Uterus (tissue), 3 donors: ENCODE measurements at regions not wholly inside any gene's neighbourhood (a gene's known extent, or its start where the extent isn't known, plus 50 kb on each side); places are given as distances from the start of the nearest gene placed in this dataset.

Experiments used
- DNase-seq, 2 donors: peaks; one replicate each; pipeline ENCODE4 v3.0.0-alpha.2; 2019 to 2020
- H3K27ac ChIP-seq, 2 donors: fragments of 200-600 bp; sonication (generic); 1 replicate in 1 of 2; 2 replicates in 1 of 2; pipeline ENCODE4 v1.5.1; 2016 to 2018
- H3K27me3 ChIP-seq, 2 donors: fragments of 200-600 bp; sonication (generic); one replicate each; pipeline ENCODE4 v1.5.1; 2018 to 2019; ENCODE audit warnings: control low read depth in 1 of 2
- H3K36me3 ChIP-seq, 2 donors: fragments of 200-600 bp; sonication (generic); one replicate each; pipeline ENCODE4 v1.5.1; 2019; ENCODE audit warnings: control low read depth in 1 of 2
- H3K4me1 ChIP-seq, 2 donors: fragments of 200-600 bp; sonication (generic); one replicate each; pipeline ENCODE4 v1.5.1; 2018 to 2019; ENCODE audit warnings: control low read depth in 1 of 2
- H3K4me3 ChIP-seq, 2 donors: fragments of 200-600 bp; sonication (generic); 1 replicate in 1 of 2; 2 replicates in 1 of 2; pipeline ENCODE4 v1.5.1; 2018 to 2019; ENCODE audit warnings: mild to moderate bottlenecking in 1 of 2
- H3K9me3 ChIP-seq, 2 donors: fragments of 200-600 bp; sonication (generic); one replicate each; pipeline ENCODE4 v1.5.1; 2019; ENCODE audit warnings: control low read depth in 1 of 2
- POLR2A ChIP-seq, 2 donors: fragments of 450-650 bp; IDR thresholded peaks; one replicate each; pipeline ENCODE4 v1.6.1; 2016; ENCODE audit warnings: antibody characterized with exemption in 2 of 2, mild to moderate bottlenecking in 1 of 2, moderate library complexity in 1 of 2
- intact Hi-C: fragments of 100-400 bp; cut with DNase I; formaldehyde crosslinking; loops from one replicate; pipeline ENCODE4 v1.15.1; 2023; ENCODE audit warnings: low total_unique reads
- TF ChIP-seq, protein P1 (sequence below), 4 experiments: fragments of 200-600 bp in 2 of 4; fragments of 450-650 bp in 2 of 4; sonication (generic) in 2 of 4; IDR thresholded peaks; one replicate each; pipeline ENCODE4 v1.5.1; 2016 to 2019; ENCODE audit warnings: antibody characterized with exemption in 4 of 4, mild to moderate bottlenecking in 2 of 4, moderate library complexity in 1 of 4
- donor health status: DM: yes; HTN: yes; CAD: no.

DNA sequence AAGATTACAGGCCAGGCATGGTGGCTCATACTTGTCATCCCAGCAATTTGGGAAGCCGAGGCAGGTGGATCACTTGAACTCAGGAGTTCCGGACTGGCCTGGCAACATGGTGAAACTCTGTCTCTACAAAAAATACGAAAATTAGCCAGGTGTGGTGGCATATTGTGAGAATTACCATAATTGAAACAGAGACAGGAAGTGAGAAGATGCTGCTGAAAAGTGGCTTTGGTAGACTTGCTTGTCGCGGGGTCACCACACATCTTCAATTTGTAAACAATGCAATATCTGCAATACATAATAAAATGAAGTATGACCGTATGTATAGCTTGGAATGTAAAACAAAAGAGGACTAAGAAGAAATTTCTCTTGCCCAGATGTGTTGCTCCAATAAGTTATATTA is 490.5 kb downstream of the GABRG2 start:
- Histone ChIP-seq H3K4me1 (no peaks in the 10 kb centered on the region), H3K27ac (no peak overlapping the region), H3K27me3 (no peaks in the 10 kb centered on the region), H3K36me3 (no peaks in the 10 kb centered on the region), H3K9me3 (no peaks in the 10 kb centered on the region), H3K4me3 (no peak overlapping the region)
- DNase-seq = no peak
- intact Hi-C loops = no loop called here
- no peak for TF ChIP-seq POLR2A (IDR thresholded peaks at IDR 0.05)
- TF ChIP-seq, protein P1, sequence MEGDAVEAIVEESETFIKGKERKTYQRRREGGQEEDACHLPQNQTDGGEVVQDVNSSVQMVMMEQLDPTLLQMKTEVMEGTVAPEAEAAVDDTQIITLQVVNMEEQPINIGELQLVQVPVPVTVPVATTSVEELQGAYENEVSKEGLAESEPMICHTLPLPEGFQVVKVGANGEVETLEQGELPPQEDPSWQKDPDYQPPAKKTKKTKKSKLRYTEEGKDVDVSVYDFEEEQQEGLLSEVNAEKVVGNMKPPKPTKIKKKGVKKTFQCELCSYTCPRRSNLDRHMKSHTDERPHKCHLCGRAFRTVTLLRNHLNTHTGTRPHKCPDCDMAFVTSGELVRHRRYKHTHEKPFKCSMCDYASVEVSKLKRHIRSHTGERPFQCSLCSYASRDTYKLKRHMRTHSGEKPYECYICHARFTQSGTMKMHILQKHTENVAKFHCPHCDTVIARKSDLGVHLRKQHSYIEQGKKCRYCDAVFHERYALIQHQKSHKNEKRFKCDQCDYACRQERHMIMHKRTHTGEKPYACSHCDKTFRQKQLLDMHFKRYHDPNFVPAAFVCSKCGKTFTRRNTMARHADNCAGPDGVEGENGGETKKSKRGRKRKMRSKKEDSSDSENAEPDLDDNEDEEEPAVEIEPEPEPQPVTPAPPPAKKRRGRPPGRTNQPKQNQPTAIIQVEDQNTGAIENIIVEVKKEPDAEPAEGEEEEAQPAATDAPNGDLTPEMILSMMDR (IDR thresholded peaks at IDR 0.05) = no peak

DNA sequence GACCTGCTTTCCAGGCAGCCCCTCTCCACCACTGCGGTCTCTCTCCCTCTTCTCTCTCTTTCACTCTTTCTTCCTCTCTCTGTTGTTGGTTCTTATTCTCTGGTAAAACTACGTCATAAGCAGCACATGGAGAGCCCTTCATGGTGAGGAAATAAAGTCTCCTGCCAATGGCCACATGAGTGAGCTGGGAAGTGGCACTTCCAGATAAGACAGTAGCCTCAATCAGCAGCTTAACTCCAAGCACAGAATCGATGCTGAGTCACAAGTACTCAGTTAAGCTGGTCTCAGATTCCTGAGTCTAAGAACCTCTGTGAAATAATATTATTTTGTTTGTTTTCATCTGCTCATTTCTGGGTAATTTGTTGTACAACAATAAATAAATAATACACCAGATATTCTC is 500.1 kb downstream of the GABRG2 start:
- no peaks in the 10 kb centered on the region for H3K9me3 ChIP-seq
- DNase-seq = no peak
- no peak overlapping the region for H3K4me3 ChIP-seq
- H3K36me3 ChIP-seq = no peaks in the 10 kb centered on the region
- TF ChIP-seq POLR2A (IDR thresholded peaks at IDR 0.05) = no peak
- TF ChIP-seq, protein P1 (IDR thresholded peaks at IDR 0.05) = no peak
- intact Hi-C loops = no loop called here
- H3K27me3 ChIP-seq = no peaks in the 10 kb centered on the region
- no peak overlapping the region for H3K27ac ChIP-seq
- H3K4me1 ChIP-seq = no peaks in the 10 kb centered on the region

DNA sequence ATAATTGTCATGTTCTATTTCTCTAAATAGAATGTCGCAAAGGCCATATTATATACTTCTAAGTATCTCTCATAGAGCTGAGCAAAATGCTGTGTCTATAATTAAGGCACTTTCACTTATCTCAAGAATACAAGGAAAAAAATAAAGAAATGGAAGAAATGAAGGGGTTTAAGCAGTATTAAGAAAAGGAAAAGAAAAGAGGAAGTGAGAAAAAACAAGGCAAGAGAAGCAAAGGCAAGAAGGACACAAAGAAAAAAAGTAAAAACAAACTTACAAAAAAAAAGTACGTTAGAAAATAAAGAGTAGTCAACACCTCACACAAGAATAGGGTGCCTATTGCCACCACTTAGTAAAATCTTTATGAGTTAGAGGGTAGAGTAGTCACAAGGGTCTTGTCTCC is 506.2 kb downstream of the GABRG2 start:
- H3K27me3 ChIP-seq = no peaks in the 10 kb centered on the region
- no peak overlapping the region for H3K4me3 ChIP-seq
- TF ChIP-seq POLR2A (IDR thresholded peaks at IDR 0.05) = no peak
- TF ChIP-seq, protein P1 (IDR thresholded peaks at IDR 0.05) = no peak
- intact Hi-C loops = no loop called here
- DNase-seq = no peak
- no peaks in the 10 kb centered on the region for H3K4me1 ChIP-seq
- no peak overlapping the region for H3K27ac ChIP-seq
- H3K9me3 ChIP-seq = no peaks in the 10 kb centered on the region
- no peaks in the 10 kb centered on the region for H3K36me3 ChIP-seq

DNA sequence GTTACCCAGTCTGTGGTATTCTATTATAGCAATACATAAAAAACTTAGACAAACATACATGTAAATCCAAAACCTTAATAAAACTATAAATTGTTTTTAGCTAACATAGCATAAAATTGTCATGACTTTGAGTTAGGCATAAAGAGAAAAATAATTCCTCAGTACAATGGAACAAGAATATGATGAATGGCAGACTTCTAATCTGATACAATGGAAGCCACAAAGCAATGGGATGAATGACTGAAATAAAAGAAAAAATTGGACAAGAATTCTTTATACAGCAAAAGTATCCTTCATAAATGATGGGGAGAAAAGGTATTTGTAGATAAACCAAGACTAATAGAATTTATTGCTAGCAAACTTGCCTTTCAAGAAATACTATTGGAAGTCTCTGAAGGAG is 524.2 kb downstream of the GABRG2 start:
- intact Hi-C loops = no loop called here
- no peaks in the 10 kb centered on the region for H3K27me3 ChIP-seq
- TF ChIP-seq, protein P1 (IDR thresholded peaks at IDR 0.05) = no peak
- TF ChIP-seq POLR2A (IDR thresholded peaks at IDR 0.05) = no peak
- no peak overlapping the region for H3K4me3 ChIP-seq
- H3K27ac ChIP-seq = no peak overlapping the region
- H3K9me3 ChIP-seq = no peaks in the 10 kb centered on the region
- H3K4me1 ChIP-seq = no peaks in the 10 kb centered on the region
- H3K36me3 ChIP-seq = no peaks in the 10 kb centered on the region
- no peak for DNase-seq

DNA sequence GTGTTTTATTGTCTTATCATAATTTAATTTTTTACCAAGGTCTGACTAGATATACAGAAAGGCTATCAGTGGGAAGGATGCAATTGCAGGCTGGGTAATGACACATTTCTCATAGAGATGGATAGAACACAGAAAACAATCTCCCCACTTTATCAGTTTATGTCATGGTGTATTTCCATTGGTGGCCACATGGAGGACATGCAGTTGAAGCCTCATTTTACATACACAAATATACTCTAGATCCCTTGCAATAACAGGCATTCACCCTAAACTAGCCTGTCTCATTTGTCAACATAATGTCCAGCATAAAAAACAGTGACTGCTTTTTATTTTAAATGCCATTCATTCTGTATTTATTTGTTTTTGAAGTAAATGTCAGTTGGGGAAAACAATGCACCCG is 526.3 kb downstream of the GABRG2 start:
- TF ChIP-seq POLR2A (IDR thresholded peaks at IDR 0.05) = no peak
- TF ChIP-seq, protein P1 (IDR thresholded peaks at IDR 0.05) = no peak
- intact Hi-C loops = no loop called here
- Histone ChIP-seq H3K27me3 (no peaks in the 10 kb centered on the region), H3K27ac (no peak overlapping the region), H3K36me3 (no peaks in the 10 kb centered on the region), H3K9me3 (no peaks in the 10 kb centered on the region), H3K4me3 (no peak overlapping the region), H3K4me1 (no peaks in the 10 kb centered on the region)
- DNase-seq = no peak
